NB4 (cell line): ENCODE measurements at regions not wholly inside any gene's neighbourhood (a gene's known extent, or its start where the extent isn't known, plus 50 kb on each side); places are given as distances from the start of the nearest gene placed in this dataset.

Experiments
- DNase-seq: peaks from one replicate; pipeline ENCODE4 v3.0.0; 2010; ENCODE audit warnings: low read depth
- H3K4me3 ChIP-seq: one replicate; pipeline ENCODE4 v1.5.1; 2011; ENCODE audit warnings: mild to moderate bottlenecking, low read depth, low read length, moderate library complexity
- MAX ChIP-seq: IDR thresholded peaks from 2 replicates; pipeline ENCODE4 v1.6.1; 2011; ENCODE audit warnings: low read depth, low read length
- MYC ChIP-seq: IDR thresholded peaks from 2 replicates; pipeline ENCODE4 v1.6.1; 2011; ENCODE audit warnings: low read depth, low read length
- POLR2A ChIP-seq: IDR thresholded peaks from 2 replicates; pipeline ENCODE4 v1.6.1; 2011; ENCODE audit warnings: mild to moderate bottlenecking; ENCODE audit not compliant: insufficient read length; ENCODE audit errors: extremely low read depth
- TF ChIP-seq, protein P1 (sequence below): IDR thresholded peaks from one replicate; pipeline ENCODE4 v1.5.1; 2012; ENCODE audit warnings: low read depth, low read length

- no peak for TF ChIP-seq MYC
- TF ChIP-seq, protein P1, sequence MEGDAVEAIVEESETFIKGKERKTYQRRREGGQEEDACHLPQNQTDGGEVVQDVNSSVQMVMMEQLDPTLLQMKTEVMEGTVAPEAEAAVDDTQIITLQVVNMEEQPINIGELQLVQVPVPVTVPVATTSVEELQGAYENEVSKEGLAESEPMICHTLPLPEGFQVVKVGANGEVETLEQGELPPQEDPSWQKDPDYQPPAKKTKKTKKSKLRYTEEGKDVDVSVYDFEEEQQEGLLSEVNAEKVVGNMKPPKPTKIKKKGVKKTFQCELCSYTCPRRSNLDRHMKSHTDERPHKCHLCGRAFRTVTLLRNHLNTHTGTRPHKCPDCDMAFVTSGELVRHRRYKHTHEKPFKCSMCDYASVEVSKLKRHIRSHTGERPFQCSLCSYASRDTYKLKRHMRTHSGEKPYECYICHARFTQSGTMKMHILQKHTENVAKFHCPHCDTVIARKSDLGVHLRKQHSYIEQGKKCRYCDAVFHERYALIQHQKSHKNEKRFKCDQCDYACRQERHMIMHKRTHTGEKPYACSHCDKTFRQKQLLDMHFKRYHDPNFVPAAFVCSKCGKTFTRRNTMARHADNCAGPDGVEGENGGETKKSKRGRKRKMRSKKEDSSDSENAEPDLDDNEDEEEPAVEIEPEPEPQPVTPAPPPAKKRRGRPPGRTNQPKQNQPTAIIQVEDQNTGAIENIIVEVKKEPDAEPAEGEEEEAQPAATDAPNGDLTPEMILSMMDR: no peak
- TF ChIP-seq MAX: no peak
- no peak for DNase-seq
- H3K4me3 ChIP-seq: no peak overlapping the region
Observed at GRCh38 chr6:166019214-166019613, 148.4 kb downstream of the TBXT start.

DNA sequence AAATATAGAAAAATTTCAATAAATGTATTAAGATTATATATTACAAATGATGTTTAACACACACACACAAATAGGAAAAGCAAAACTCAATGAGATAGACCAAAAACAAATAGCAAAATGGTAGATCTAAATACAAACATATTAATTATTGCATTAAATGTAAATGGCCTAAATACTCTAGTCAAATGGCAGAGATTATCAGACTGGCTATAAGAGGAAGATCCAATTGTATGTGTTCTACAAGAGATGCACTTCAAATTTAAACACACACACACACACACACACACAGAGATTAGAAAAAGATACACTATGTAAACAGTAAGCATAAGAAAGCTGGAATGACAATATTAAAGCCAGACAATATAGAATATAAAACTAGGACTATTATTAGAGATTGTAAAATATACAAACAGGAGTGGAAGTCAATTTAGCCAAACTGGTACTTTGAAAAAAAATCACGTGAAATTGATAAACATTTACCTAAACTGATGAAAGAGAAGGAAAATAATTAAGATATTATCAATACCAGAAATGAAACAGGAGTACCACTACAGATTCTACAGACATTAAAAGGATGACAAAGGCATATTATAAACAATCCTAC lies 150.5 kb downstream of the TBXT start:
- TF ChIP-seq POLR2A (no peak), MAX (no peak), MYC (no peak)
- TF ChIP-seq, protein P1: no peak
- no peak for DNase-seq
- no peak overlapping the region for H3K4me3 ChIP-seq

GRCh38 chr6:166014966-166015365 lies 152.7 kb downstream of the TBXT start:
- TF ChIP-seq MAX (no peak), POLR2A (no peak), MYC (no peak)
- TF ChIP-seq, protein P1: no peak
- no peak for DNase-seq
- no peak overlapping the region for H3K4me3 ChIP-seq

GRCh38 chr6:166010136-166010960 lies 157.3 kb downstream of the TBXT start:
- DNase-seq: no peak
- TF ChIP-seq, protein P1: no peak
- no peak for TF ChIP-seq MAX
- no peak for TF ChIP-seq MYC
- no peak for TF ChIP-seq POLR2A
- H3K4me3 ChIP-seq: no peak overlapping the region

DNA sequence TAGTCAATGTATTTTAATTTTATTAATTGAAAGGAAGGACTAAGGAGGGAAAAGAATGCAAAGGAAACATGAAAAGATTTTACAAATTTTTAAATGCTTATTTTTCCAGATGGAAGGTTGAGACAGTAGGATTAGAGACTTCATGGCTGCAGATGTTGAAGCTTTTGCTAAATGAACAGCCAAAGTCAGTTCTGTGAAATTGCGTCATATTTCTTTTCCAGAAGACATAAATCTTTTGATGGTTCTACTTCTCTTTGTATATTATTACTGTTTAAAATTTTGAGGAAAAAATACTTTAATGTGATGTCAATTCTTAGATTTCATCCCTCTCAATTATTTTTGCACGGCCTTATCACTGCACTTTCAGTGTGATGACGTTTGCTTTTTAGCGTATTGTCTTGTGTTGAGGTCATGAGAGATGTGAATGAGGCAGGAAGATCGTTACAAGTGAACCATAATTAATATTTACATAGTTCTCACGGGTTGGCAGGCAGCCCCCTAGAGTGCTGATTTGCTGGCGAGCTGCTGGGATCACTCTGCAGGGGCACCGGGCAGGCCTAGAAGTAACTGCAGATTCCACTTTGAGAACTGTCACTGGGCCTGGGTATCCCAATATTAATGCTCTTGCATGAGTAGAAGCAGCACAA lies 158.1 kb downstream of the TBXT start:
- TF ChIP-seq, protein P1: no peak
- TF ChIP-seq POLR2A (no peak), MAX (no peak), MYC (no peak)
- H3K4me3 ChIP-seq: no peak overlapping the region
- DNase-seq: no peak
